ENCODE measurements at regions not wholly inside any gene's neighbourhood (a gene's known extent, or its start where the extent isn't known, plus 50 kb on each side); places are given as distances from the start of the nearest gene placed in this dataset.

DNA sequence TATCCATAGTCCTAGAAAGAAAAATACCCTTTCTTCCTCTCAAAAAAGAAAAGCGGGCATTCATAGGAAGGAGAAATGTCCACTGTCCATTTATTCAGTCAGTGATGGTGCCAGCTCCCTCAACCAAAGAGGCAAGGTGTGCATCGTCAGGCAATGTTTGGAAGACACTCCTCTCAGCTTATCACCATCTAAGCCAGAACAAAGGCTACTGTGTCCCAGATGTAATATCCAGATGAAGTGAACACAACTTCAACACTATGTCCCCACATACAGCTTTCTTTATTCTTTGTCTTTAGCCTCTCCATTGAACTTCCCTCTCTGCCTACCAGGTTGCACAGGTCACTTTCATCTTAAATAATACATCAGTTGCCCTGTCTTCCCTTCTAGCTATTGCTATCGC is 131.4 kb upstream of the RNF32 start:
- TF ChIP-seq EZH2 (IDR thresholded peaks at IDR 0.05; ENCODE audit: borderline replicate concordance, low read depth, low read length, poor library complexity, severe bottlenecking): no peak
- TF ChIP-seq, protein P1, sequence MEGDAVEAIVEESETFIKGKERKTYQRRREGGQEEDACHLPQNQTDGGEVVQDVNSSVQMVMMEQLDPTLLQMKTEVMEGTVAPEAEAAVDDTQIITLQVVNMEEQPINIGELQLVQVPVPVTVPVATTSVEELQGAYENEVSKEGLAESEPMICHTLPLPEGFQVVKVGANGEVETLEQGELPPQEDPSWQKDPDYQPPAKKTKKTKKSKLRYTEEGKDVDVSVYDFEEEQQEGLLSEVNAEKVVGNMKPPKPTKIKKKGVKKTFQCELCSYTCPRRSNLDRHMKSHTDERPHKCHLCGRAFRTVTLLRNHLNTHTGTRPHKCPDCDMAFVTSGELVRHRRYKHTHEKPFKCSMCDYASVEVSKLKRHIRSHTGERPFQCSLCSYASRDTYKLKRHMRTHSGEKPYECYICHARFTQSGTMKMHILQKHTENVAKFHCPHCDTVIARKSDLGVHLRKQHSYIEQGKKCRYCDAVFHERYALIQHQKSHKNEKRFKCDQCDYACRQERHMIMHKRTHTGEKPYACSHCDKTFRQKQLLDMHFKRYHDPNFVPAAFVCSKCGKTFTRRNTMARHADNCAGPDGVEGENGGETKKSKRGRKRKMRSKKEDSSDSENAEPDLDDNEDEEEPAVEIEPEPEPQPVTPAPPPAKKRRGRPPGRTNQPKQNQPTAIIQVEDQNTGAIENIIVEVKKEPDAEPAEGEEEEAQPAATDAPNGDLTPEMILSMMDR (conservative IDR thresholded peaks at IDR 0.05; ENCODE audit: low read depth, low read length): no peak
